Right renal cortex interstitium (tissue), 3 donors: ENCODE measurements at regions not wholly inside any gene's neighbourhood (a gene's known extent, or its start where the extent isn't known, plus 50 kb on each side); places are given as distances from the start of the nearest gene placed in this dataset.
"Not testable (repeated sequence)": the region's sequence is repeated elsewhere in the genome, so short reads cannot be mapped to it uniquely, and the experiment has no call there.

ENCODE experiments used
- DNase-seq, 3 donors: peaks; one replicate each; pipeline ENCODE4 v3.0.0-alpha.2; 2013; ENCODE audit warnings: low read depth in 3 of 3, low spot score in 2 of 3

GRCh38 chr5:100641833-100642232 is 106.7 kb downstream of the FAM174A start:
- no peak for DNase-seq

DNA sequence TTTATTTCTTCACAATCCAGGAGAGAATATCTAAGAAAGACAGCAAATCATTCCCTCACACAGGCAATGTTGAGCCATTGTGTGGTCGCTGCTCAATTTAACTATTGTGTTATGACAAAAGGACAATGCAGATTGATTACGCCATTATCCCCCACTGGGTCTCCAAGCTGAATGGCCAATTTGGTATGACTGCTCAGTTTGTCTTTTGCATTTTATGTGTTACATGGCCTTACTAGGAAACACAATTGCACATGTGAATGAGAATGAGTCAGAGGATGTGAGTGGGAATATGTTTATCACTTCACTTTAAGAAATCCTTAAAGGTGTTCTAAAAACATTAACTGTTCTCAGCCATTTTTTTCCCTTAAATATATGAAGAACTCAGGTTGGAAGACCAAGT is 108.3 kb downstream of the FAM174A start:
- DNase-seq = no peak

DNA sequence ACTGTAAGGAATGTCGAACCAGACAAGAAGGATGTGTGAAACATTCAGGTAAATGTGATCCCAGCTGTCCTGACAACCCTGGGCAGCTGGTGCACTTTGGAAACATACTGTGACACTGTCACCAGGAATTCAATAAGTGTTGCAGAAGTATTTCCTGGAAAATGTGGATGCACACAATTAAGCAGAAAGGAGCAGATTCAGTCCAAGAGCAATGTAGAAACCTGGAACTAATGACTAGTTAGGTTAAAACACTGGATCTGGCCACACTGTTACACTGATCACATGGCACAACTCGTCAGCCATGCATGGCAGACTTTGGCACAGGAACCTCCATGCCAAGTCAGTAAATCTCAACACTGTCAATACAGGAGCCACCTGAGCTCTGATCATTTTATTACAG is 109.0 kb downstream of the FAM174A start:
- DNase-seq = no peak

GRCh38 chr5:100644776-100645175 is 109.6 kb downstream of the FAM174A start:
- DNase-seq = no peak

DNA sequence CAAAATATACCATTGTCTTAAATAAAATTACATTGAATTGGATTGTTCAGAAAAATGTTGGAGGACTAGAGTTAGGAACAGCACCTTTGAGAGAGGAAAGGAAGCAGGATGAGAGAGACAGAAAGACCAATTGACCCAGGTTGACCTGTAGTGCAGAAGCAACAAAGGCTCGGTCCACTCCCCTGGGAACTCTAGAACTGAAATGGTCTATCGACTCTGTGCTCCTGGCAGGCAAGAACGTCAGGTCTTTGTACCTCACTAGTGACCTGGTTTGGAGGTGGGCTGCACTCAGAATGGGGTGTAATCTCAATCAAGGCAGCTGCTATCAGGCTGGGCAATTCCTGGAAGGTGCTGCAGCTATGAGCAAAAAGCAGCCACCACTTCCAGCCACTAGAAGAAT is 110.8 kb downstream of the FAM174A start:
- DNase-seq = no peak

GRCh38 chr5:100646691-100647090 is 111.5 kb downstream of the FAM174A start:
- no peak for DNase-seq

DNA sequence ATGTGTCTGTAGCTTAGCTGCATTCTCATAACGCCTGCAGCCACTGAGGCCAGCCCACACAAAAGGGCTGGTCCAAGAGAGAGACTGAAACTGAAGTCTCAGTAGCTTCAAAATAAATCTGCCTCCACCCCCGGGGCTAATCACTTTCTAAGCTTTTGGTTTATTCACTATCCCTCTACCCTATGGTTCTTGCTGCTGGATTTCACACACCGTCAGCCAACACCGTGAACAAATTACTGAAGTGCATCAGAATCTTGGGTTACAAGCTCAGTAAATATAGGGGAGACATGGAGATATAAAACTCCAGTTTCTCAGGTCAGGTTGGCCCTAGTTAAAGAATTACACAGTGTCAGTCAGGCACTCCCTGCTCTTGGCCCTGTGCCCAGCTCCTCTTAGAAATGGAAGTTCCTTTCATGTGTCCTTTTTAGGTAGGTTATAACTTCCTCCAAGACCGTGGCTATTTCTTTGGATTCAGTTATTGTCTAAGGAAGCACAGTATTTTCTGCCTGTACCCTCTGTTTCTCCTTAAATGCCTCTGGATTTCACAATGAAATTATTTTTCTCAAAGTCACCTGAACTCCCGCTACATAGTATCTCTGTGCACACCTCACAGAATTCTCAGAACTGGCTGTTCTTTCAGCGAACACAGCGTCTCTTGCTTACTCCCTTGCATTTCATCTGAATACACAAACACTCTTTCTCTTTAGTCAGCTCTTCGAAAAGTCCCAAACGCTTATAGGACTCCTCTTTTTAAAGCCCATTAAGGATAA is 112.5 kb downstream of the FAM174A start:
- DNase-seq = peak; percentile 57 to 68 (median 62)

DNA sequence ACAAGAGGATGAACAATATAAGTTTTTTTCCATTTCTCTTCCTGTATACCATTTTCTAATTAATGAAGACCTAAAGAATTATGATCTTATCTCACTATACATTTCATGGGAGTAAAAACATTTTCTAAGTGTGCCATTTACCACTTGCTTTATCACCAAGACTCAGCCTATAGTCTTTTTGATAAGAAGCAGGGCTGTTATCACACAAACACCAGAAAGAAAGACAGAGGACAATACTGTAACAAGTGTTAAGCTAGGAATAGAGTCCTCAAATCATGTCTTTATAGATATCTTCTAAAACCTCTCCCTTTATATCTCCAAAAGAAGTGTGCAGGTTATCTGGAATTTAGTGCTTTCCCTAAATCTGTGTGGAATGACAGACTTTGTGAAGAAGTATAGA is 119.7 kb downstream of the FAM174A start:
- DNase-seq = no peak

- DNase-seq = not testable (repeated sequence)
Observed at GRCh38 chr5:100656771-100657170, 121.6 kb downstream of the FAM174A start.

DNA sequence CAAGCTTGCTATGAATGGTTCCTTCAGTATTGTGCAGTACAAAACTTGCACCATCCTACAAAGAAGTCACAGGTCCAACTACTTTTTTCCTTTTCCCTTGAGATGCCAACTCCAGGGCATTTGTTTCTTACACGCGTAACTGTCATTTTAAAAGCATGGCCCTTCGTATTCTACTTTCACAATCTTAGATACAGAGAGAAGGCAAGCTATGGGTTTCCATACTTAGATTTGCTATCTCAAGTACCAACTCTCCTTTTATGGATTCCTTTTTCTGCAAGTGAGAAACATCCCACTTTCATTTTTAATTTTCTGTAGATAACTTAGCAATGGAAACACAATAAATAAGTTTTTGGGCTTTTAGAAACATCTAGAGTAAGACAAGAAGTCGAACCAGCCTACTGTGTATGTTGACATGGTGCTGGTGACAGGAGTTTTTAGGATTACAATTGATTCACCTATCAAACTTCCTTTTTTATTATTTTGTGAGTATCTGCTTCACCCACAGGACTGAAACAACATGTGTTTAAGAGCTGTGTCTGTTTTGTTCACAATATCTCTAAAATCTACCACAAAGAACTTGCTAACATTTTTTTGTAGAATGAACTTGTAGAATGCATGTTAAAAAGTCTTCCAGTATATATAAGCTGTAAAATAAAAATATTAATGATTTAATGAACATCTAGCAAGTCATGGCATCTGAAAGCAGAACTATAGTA is 124.1 kb downstream of the FAM174A start:
- no peak for DNase-seq

- no peak for DNase-seq
Observed at GRCh38 chr5:100664140-100664539, 129.0 kb downstream of the FAM174A start.

- no peak for DNase-seq
Observed at GRCh38 chr5:100667161-100667630, 132.0 kb downstream of the FAM174A start.

- DNase-seq = no peak
Observed at GRCh38 chr5:100668511-100668910, 133.3 kb downstream of the FAM174A start.

GRCh38 chr5:100676817-100677631 is 141.8 kb downstream of the FAM174A start:
- DNase-seq = peak in 1 of 3 donors; percentile 8

- no peak for DNase-seq
Observed at GRCh38 chr5:100682625-100683024, 147.5 kb downstream of the FAM174A start.

DNA sequence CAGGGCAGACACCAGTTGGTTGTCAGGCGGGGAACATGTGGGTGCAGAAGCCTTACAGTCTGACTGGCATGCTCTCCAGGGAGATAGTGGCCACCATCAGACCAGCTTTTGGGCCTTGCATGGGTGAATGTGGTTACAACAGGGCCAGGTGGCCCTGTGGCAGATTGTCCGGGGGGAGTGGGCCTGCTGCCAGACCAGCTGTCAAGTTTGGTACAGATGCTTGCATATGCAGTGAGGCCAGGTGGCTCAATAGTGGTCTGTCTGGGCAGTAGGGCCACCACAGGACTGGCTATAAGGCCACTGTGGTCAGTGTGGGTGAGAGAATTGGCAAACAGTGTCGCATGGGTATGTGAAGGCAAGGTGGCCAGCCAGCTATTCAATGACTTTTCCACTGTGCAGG is 148.7 kb downstream of the FAM174A start:
- no peak for DNase-seq

DNA sequence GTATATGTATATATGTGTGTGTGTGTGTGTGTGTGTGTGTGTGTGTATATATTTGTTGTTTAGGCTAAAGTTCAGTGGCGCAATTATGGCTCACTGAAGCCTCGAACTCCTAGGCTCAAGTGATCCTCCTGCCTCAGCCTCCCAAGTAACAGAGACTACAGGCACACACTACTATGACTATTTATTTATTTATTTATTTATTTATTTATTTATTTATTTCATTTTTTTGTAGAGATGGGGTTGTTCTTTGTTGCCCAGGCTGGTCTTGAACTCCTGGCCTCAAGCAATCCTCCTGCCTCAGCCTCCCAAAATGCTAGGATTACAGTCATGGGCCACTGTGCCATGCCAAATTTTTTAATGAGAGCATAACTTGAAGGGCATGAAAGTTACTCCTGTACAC is 149.9 kb downstream of the FAM174A start:
- not testable (repeated sequence) for DNase-seq

GRCh38 chr5:100688834-100689233 is 153.7 kb downstream of the FAM174A start:
- not testable (repeated sequence) for DNase-seq

DNA sequence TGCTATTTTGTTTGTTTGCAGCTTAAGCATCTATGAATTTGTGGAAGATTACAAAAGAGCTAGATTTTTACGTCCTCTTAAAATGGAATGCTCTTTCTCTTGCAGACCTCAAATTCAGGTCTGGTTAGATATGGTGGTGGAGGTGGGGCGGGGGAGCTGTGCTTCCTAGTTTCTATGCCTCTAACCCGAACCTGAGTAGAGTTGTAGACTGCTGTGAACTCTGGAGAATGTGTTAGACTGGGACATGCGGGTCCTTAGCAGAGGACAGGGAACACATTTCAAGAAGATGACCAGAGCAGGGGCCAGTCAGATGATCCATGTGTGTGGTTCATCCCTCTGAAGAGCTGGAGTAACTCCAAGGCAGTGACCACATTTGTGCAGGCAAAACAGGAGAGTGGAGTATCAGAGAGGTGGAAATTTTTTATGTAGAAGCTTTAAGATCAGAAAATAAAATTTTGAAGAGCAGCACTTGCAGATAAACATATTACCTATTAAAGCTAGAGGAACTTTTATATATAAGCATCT is 154.9 kb downstream of the FAM174A start:
- no peak for DNase-seq

DNA sequence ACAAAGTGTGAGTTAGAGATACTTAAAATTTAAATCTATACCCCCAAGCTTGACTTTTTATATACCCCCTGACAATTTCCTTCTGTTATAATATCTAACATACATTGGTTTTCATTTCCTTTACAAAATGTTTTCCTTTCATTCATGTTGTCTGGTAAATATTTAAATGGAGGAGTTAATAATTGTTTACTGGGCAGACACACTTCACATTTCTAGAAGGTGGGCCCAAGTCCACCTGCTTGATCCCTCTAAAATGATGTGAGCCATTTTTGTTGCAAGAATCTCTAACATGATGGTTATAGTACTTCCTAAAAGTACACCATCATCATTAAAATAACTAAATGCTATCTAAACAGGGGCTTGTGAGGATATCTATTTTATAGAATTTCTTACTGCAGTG is 155.9 kb downstream of the FAM174A start:
- DNase-seq = no peak

GRCh38 chr5:100691548-100691947 is 156.4 kb downstream of the FAM174A start:
- DNase-seq = no peak
